ENCODE measurements at regions not wholly inside any gene's neighbourhood (a gene's known extent, or its start where the extent isn't known, plus 50 kb on each side); places are given as distances from the start of the nearest gene placed in this dataset.

- H3K27me3 Mint-ChIP-seq (ENCODE audit: low read depth in 3 of 3): no peaks in the 10 kb centered on the region
- Histone ChIP-seq H3K9ac (ENCODE audit: insufficient read depth, low read length, poor library complexity, severe bottlenecking) (no peak overlapping the region), H3K4me3 (replicated peaks in 1 of 3; ENCODE audit: low read depth in 2 of 3, low read length in 3 of 3) (no peak overlapping the region), H3K4me2 (replicated peaks; ENCODE audit: extremely low read depth, low read length, poor library complexity, severe bottlenecking) (no peak overlapping the region), H3K9me3 (replicated peaks in 1 of 2; ENCODE audit: control insufficient read depth in 1 of 2, insufficient read depth in 1 of 2, low read length in 2 of 2) (peaks cover 0 to 6% of the 10 kb centered on the region in 2 donors), H2AFZ (ENCODE audit: insufficient read depth, low read depth, low read length, poor library complexity, severe bottlenecking) (no peak overlapping the region), H3K4me1 (ENCODE audit: control insufficient read depth in 1 of 2, insufficient read depth in 2 of 2, low read length in 2 of 2) (no peaks in the 10 kb centered on the region), H3K27ac (ENCODE audit: low read depth in 1 of 2, low read length in 2 of 2) (no peak overlapping the region), H3K79me2 (ENCODE audit: insufficient read depth, low read length) (no peaks in the 10 kb centered on the region), H4K20me1 (ENCODE audit: insufficient read depth, low read length) (no peaks in the 10 kb centered on the region), H3K36me3 (replicated peaks in 1 of 2; ENCODE audit: control insufficient read depth in 1 of 2, insufficient read depth in 2 of 2, low read length in 2 of 2) (no peaks in the 10 kb centered on the region), H3K27me3 (ENCODE audit: control insufficient read depth in 2 of 2, insufficient read depth in 2 of 2, low read length in 2 of 2) (no peaks in the 10 kb centered on the region)
- H3K9me3 Mint-ChIP-seq: peaks cover 0 to 4% (median 0%) of the 10 kb centered on the region in 7 donors
- no peaks in the 10 kb centered on the region for H3K36me3 Mint-ChIP-seq
- intact Hi-C loops (cut with micrococcal nuclease): no loop called here
- H3K27ac Mint-ChIP-seq: no peak overlapping the region
- no peaks in the 10 kb centered on the region for H3K4me1 Mint-ChIP-seq
- TF ChIP-seq CTCF (IDR thresholded peaks at IDR 0.05): no peak
- no peak for DNase-seq
- no peak overlapping the region for H3K4me3 Mint-ChIP-seq
These were observed 770.9 kb downstream of the TBL1XR1 start for GRCh38 chr3:176426371-176426770.

- H2AFZ ChIP-seq (ENCODE audit: insufficient read depth, low read depth, low read length, poor library complexity, severe bottlenecking): no peak overlapping the region
- no peak overlapping the region for H3K27ac Mint-ChIP-seq
- H4K20me1 ChIP-seq (ENCODE audit: insufficient read depth, low read length): no peaks in the 10 kb centered on the region
- H3K9me3 ChIP-seq (replicated peaks in 1 of 2; ENCODE audit: control insufficient read depth in 1 of 2, insufficient read depth in 1 of 2, low read length in 2 of 2): peaks cover 8 to 19% of the 10 kb centered on the region in 2 donors
- H3K36me3 ChIP-seq (replicated peaks in 1 of 2; ENCODE audit: control insufficient read depth in 1 of 2, insufficient read depth in 2 of 2, low read length in 2 of 2): no peaks in the 10 kb centered on the region
- no peak overlapping the region for H3K9ac ChIP-seq (ENCODE audit: insufficient read depth, low read length, poor library complexity, severe bottlenecking)
- TF ChIP-seq CTCF (IDR thresholded peaks at IDR 0.05): no peak
- H3K36me3 Mint-ChIP-seq: no peaks in the 10 kb centered on the region
- H3K4me2 ChIP-seq (replicated peaks; ENCODE audit: extremely low read depth, low read length, poor library complexity, severe bottlenecking): no peak overlapping the region
- H3K4me1 ChIP-seq (ENCODE audit: control insufficient read depth in 1 of 2, insufficient read depth in 2 of 2, low read length in 2 of 2): no peaks in the 10 kb centered on the region
- no peak overlapping the region for H3K4me3 Mint-ChIP-seq
- intact Hi-C loops (cut with micrococcal nuclease): no loop called here
- H3K79me2 ChIP-seq (ENCODE audit: insufficient read depth, low read length): no peaks in the 10 kb centered on the region
- 87% methylated on average over 3 of the region's 3 CpGs for WGBS (ENCODE audit: insufficient coverage)
- H3K27me3 Mint-ChIP-seq (ENCODE audit: low read depth in 3 of 3): no peaks in the 10 kb centered on the region
- H3K27ac ChIP-seq (ENCODE audit: low read depth in 1 of 2, low read length in 2 of 2): no peak overlapping the region
- no peak overlapping the region for H3K4me3 ChIP-seq (replicated peaks in 1 of 3; ENCODE audit: low read depth in 2 of 3, low read length in 3 of 3)
- no peaks in the 10 kb centered on the region for H3K4me1 Mint-ChIP-seq
- no peaks in the 10 kb centered on the region for H3K27me3 ChIP-seq (ENCODE audit: control insufficient read depth in 2 of 2, insufficient read depth in 2 of 2, low read length in 2 of 2)
- DNase-seq: no peak
- peaks cover 0 to 17% (median 6%) of the 10 kb centered on the region in 7 donors for H3K9me3 Mint-ChIP-seq
These were observed 780.4 kb downstream of the TBL1XR1 start for GRCh38 chr3:176416870-176417269.
